ENCODE measurements at regions not wholly inside any gene's neighbourhood (a gene's known extent, or its start where the extent isn't known, plus 50 kb on each side); places are given as distances from the start of the nearest gene placed in this dataset.

- TF ChIP-seq CTCF (IDR thresholded peaks at IDR 0.05) = no peak
- no peak for TF ChIP-seq POLR2A (IDR thresholded peaks at IDR 0.05)
Measured at GRCh38 chr5:22958462-22959262, 105.5 kb upstream of the CDH12 start.

Measured in body of pancreas (tissue), 4 donors.